CD14-positive monocyte (primary cell): ENCODE measurements at regions not wholly inside any gene's neighbourhood (a gene's known extent, or its start where the extent isn't known, plus 50 kb on each side); places are given as distances from the start of the nearest gene placed in this dataset.
"Not testable (repeated sequence)": the region's sequence is repeated elsewhere in the genome, so short reads cannot be mapped to it uniquely, and the experiment has no call there.

Source experiments
- DNase-seq, 3 donors: peaks; one replicate each; pipeline ENCODE4 v3.0.0-alpha.2; 2011 to 2022
- H2AFZ ChIP-seq: 2 replicates; pipeline ENCODE4 v1.6.0; 2012; ENCODE audit warnings: mild to moderate bottlenecking, low read depth, low read length, inconsistent platforms; ENCODE audit not compliant: insufficient read depth, poor library complexity, severe bottlenecking
- H3K27ac ChIP-seq, 2 donors: 1 replicate in 1 of 2; 2 replicates in 1 of 2; pipeline ENCODE4 v1.5.1; 2012 to 2013; ENCODE audit warnings: low read length in 2 of 2, control low read depth in 1 of 2, inconsistent platforms in 1 of 2, low read depth in 1 of 2, mild to moderate bottlenecking in 1 of 2
- H3K27me3 ChIP-seq, 2 donors: one replicate each; pipeline versions ENCODE4 v1.6.0 to v1.6.1; 2011 to 2013; ENCODE audit warnings: low read length in 2 of 2; ENCODE audit not compliant: control insufficient read depth in 2 of 2, insufficient read depth in 2 of 2
- H3K36me3 ChIP-seq, 2 donors: replicated peaks in 1 of 2; 1 replicate in 1 of 2; 2 replicates in 1 of 2; pipeline versions ENCODE4 v1.5.1 to v1.6.1; 2012 to 2013; ENCODE audit warnings: low read length in 2 of 2, control low read depth in 1 of 2, inconsistent platforms in 1 of 2, mild to moderate bottlenecking in 1 of 2; ENCODE audit not compliant: insufficient read depth in 2 of 2, control insufficient read depth in 1 of 2
- H3K4me1 ChIP-seq, 2 donors: 1 replicate in 1 of 2; 2 replicates in 1 of 2; pipeline versions ENCODE4 v1.5.1 to v1.6.1; 2012 to 2013; ENCODE audit warnings: low read length in 2 of 2, control low read depth in 1 of 2, inconsistent platforms in 1 of 2, mild to moderate bottlenecking in 1 of 2, moderate library complexity in 1 of 2; ENCODE audit not compliant: insufficient read depth in 2 of 2, control insufficient read depth in 1 of 2
- H3K4me2 ChIP-seq: replicated peaks from 2 replicates; pipeline ENCODE3; 2012; ENCODE audit warnings: low read length, moderate library complexity, mild to moderate bottlenecking; ENCODE audit not compliant: poor library complexity, severe bottlenecking; ENCODE audit errors: extremely low read depth
- H3K4me3 ChIP-seq, 3 experiments: fragments of 200-600 bp in 1 of 3; sonication (generic) in 1 of 3; replicated peaks in 1 of 3; 1 replicate in 2 of 3; 2 replicates in 1 of 3; pipeline ENCODE4 v1.5.1; 2011 to 2013; ENCODE audit warnings: low read length in 3 of 3, mild to moderate bottlenecking in 3 of 3, control low read depth in 2 of 3, low read depth in 2 of 3, inconsistent platforms in 1 of 3, moderate library complexity in 1 of 3
- H3K79me2 ChIP-seq: 2 replicates; pipeline ENCODE4 v1.6.0; 2012; ENCODE audit warnings: mild to moderate bottlenecking, control low read depth, inconsistent platforms, low read length, moderate library complexity; ENCODE audit not compliant: insufficient read depth
- H3K9ac ChIP-seq: 2 replicates; pipeline ENCODE4 v1.6.0; 2017; ENCODE audit warnings: low read length, mild to moderate bottlenecking; ENCODE audit not compliant: insufficient read depth, poor library complexity, severe bottlenecking
- H3K9me3 ChIP-seq, 2 donors: replicated peaks in 1 of 2; 1 replicate in 1 of 2; 2 replicates in 1 of 2; pipeline versions ENCODE4 v1.5.1 to v1.6.1; 2012 to 2013; ENCODE audit warnings: low read length in 2 of 2, control low read depth in 1 of 2; ENCODE audit not compliant: control insufficient read depth in 1 of 2, insufficient read depth in 1 of 2
- H4K20me1 ChIP-seq: 2 replicates; pipeline ENCODE4 v1.6.0; 2012; ENCODE audit warnings: mild to moderate bottlenecking, low read length, control low read depth, moderate library complexity; ENCODE audit not compliant: insufficient read depth
- H3K27ac Mint-ChIP-seq, 7 donors: one replicate each; pipeline ENCODE4 v1.8.0; 2020; ENCODE audit warnings: mild to moderate bottlenecking in 7 of 7, mixed read lengths in 7 of 7, moderate library complexity in 6 of 7, inconsistent platforms in 2 of 7
- H3K27me3 Mint-ChIP-seq, 3 donors: one replicate each; pipeline ENCODE4 v1.8.0; 2021 to 2022; ENCODE audit warnings: low read depth in 3 of 3, mild to moderate bottlenecking in 3 of 3, mixed read lengths in 3 of 3, moderate library complexity in 3 of 3, inconsistent platforms in 1 of 3
- H3K36me3 Mint-ChIP-seq, 2 donors: one replicate each; pipeline ENCODE4 v1.8.0; 2020; ENCODE audit warnings: mixed read lengths in 2 of 2, inconsistent platforms in 1 of 2, mild to moderate bottlenecking in 1 of 2
- H3K4me1 Mint-ChIP-seq: one replicate; pipeline ENCODE4 v1.8.0; 2020; ENCODE audit warnings: mild to moderate bottlenecking, mixed read lengths
- H3K4me3 Mint-ChIP-seq, 2 donors: one replicate each; pipeline ENCODE4 v1.8.0; 2020; ENCODE audit warnings: mild to moderate bottlenecking in 2 of 2, mixed read lengths in 2 of 2, moderate library complexity in 1 of 2
- H3K9me3 Mint-ChIP-seq, 7 donors: one replicate each; pipeline ENCODE4 v1.8.0; 2020 to 2022; ENCODE audit warnings: mixed read lengths in 7 of 7, mild to moderate bottlenecking in 6 of 7, moderate library complexity in 6 of 7, inconsistent platforms in 2 of 7
- WGBS: methylation state at CpG from one replicate; pipeline ENCODE4 v1.1.5; 2013; ENCODE audit warnings: missing lambda C conversion rate; ENCODE audit not compliant: insufficient coverage; 5-methylcytosine and 5-hydroxymethylcytosine counted together
- intact Hi-C, 2 donors: fragments of 100-400 bp; cut with micrococcal nuclease; formaldehyde crosslinking; loops; one replicate each; pipeline versions ENCODE4 v1.15.0 to v1.15.1; 2023
- TF ChIP-seq, protein P1 (sequence below): fragments of 200-600 bp; IDR thresholded peaks from one replicate; pipeline ENCODE4 v1.8.0; 2022; ENCODE audit warnings: antibody characterized with exemption, mild to moderate bottlenecking

DNA sequence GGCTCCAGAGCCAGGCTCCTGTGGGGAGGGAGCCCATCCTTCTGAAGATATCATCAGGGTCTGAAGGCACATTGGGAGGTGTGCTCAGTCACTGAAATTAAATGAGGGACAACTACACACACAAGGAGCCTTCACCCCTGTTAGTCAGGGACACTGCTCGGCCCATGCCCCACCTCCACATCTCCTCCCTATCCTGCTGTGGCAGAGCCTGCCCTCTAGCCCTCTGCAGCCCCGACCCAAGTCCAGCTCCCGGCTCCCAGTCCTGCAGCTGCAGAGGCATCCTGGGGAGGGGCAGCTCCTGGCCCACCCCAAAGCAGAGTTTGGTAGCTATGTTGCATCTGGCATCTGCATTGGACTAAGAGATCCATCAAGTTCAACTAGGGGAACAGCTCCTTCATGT is 136.3 kb downstream of the ZNF248 start:
- Histone ChIP-seq H2AFZ (no peak overlapping the region), H3K9ac (no peak overlapping the region), H4K20me1 (no peaks in the 10 kb centered on the region), H3K4me3 (no peak overlapping the region), H3K27me3 (no peaks in the 10 kb centered on the region), H3K4me2 (no peak overlapping the region), H3K4me1 (no peaks in the 10 kb centered on the region), H3K27ac (no peak overlapping the region), H3K79me2 (no peaks in the 10 kb centered on the region), H3K36me3 (no peaks in the 10 kb centered on the region), H3K9me3 (peaks cover 33 to 41% of the 10 kb centered on the region in 2 donors)
- intact Hi-C loops: no loop called here
- TF ChIP-seq, protein P1, sequence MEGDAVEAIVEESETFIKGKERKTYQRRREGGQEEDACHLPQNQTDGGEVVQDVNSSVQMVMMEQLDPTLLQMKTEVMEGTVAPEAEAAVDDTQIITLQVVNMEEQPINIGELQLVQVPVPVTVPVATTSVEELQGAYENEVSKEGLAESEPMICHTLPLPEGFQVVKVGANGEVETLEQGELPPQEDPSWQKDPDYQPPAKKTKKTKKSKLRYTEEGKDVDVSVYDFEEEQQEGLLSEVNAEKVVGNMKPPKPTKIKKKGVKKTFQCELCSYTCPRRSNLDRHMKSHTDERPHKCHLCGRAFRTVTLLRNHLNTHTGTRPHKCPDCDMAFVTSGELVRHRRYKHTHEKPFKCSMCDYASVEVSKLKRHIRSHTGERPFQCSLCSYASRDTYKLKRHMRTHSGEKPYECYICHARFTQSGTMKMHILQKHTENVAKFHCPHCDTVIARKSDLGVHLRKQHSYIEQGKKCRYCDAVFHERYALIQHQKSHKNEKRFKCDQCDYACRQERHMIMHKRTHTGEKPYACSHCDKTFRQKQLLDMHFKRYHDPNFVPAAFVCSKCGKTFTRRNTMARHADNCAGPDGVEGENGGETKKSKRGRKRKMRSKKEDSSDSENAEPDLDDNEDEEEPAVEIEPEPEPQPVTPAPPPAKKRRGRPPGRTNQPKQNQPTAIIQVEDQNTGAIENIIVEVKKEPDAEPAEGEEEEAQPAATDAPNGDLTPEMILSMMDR: no peak
- Mint-ChIP-seq H3K4me1 (no peaks in the 10 kb centered on the region), H3K9me3 (peaks cover 20 to 48% (median 34%) of the 10 kb centered on the region in 7 donors), H3K36me3 (no peaks in the 10 kb centered on the region), H3K4me3 (no peak overlapping the region), H3K27me3 (peaks cover 0 to 3% (median 0%) of the 10 kb centered on the region in 3 donors), H3K27ac (no peak overlapping the region)
- no peak for DNase-seq
- 86% methylated on average over 3 of the region's 3 CpGs for WGBS

DNA sequence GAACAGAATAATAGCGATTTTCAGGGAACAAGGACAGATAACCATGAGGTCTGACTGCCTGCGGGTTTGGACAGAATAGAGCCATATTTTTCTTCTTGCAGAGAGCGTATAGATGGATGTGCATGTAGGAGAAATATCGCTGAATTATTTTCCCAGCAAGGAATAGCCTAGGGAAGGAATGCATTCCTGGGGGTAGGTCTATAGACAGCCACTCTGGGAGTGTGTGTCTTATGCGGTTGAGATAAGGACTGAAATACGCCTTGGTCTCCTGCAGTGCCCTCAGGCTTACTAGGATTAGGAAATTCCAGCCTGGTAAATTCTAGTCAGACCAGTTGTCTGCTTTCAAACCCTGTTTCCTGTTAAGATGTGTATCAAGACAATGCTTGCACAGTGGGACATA is 139.3 kb downstream of the ZNF248 start:
- H3K27me3 ChIP-seq, DNase-seq, H3K27ac ChIP-seq, H3K27me3 Mint-ChIP-seq, H3K4me1 Mint-ChIP-seq, H3K4me3 ChIP-seq, H3K4me3 Mint-ChIP-seq, H3K79me2 ChIP-seq, intact Hi-C loops, H2AFZ ChIP-seq, H3K4me2 ChIP-seq, H3K9ac ChIP-seq, H3K4me1 ChIP-seq, H3K36me3 ChIP-seq, H4K20me1 ChIP-seq, H3K36me3 Mint-ChIP-seq, H3K27ac Mint-ChIP-seq: not testable (repeated sequence)
- H3K9me3 ChIP-seq: peaks cover 34 to 50% of the 10 kb centered on the region in 2 donors
- WGBS: 86% methylated on average over 6 of the region's 6 CpGs
- peaks cover 27 to 41% (median 34%) of the 10 kb centered on the region in 7 donors for H3K9me3 Mint-ChIP-seq
